Cardiac fibroblast (primary cell): ENCODE measurements at regions not wholly inside any gene's neighbourhood (a gene's known extent, or its start where the extent isn't known, plus 50 kb on each side); places are given as distances from the start of the nearest gene placed in this dataset.
A peak's percentile ranks its signal among the peaks of the same experiment; 100 is the strongest.

ENCODE experiments used
- DNase-seq, 2 donors: peaks; one replicate each; pipeline versions ENCODE4 v3.0.0 to v3.0.0-alpha.2; 2010; ENCODE audit warnings: low read depth in 2 of 2
- H3K4me3 ChIP-seq, 2 donors: replicated peaks in 1 of 2; 1 replicate in 1 of 2; 2 replicates in 1 of 2; pipeline ENCODE4 v1.5.1; 2011; ENCODE audit warnings: low read depth in 2 of 2, low read length in 2 of 2, mild to moderate bottlenecking in 2 of 2, moderate library complexity in 1 of 2
- CTCF ChIP-seq: IDR thresholded peaks from one replicate; pipeline ENCODE4 v1.5.1; 2011; ENCODE audit warnings: low read depth, mild to moderate bottlenecking, low read length, inconsistent platforms

GRCh38 chr1:193769651-193770050 lies 583.2 kb upstream of the B3GALT2 start:
- DNase-seq = no peak
- H3K4me3 ChIP-seq = no peak overlapping the region
- TF ChIP-seq CTCF = no peak

GRCh38 chr1:193767886-193768285 lies 581.5 kb upstream of the B3GALT2 start:
- DNase-seq = no peak
- TF ChIP-seq CTCF = no peak
- no peak overlapping the region for H3K4me3 ChIP-seq

- no peak for DNase-seq
- no peak overlapping the region for H3K4me3 ChIP-seq
- no peak for TF ChIP-seq CTCF
These were observed 579.9 kb upstream of the B3GALT2 start for GRCh38 chr1:193766329-193766728.

GRCh38 chr1:193763266-193763665 lies 576.9 kb upstream of the B3GALT2 start:
- no peak overlapping the region for H3K4me3 ChIP-seq
- no peak for TF ChIP-seq CTCF
- DNase-seq = peak; percentile 25 to 38

- no peak for DNase-seq
- no peak for TF ChIP-seq CTCF
- no peak overlapping the region for H3K4me3 ChIP-seq
These were observed 575.8 kb upstream of the B3GALT2 start for GRCh38 chr1:193762236-193762635.

GRCh38 chr1:193755441-193755840 lies 569.0 kb upstream of the B3GALT2 start:
- no peak for DNase-seq
- no peak overlapping the region for H3K4me3 ChIP-seq
- no peak for TF ChIP-seq CTCF

GRCh38 chr1:193754732-193755427 lies 568.5 kb upstream of the B3GALT2 start:
- no peak overlapping the region for H3K4me3 ChIP-seq
- peak; percentile 15 for TF ChIP-seq CTCF

More at GRCh38 chr1:193754732-193755427, 568.5 kb upstream of the B3GALT2 start:
- DNase-seq = peak; percentile 14 to 31
